COLO668 (cell line): ENCODE measurements at regions not wholly inside any gene's neighbourhood (a gene's known extent, or its start where the extent isn't known, plus 50 kb on each side); places are given as distances from the start of the nearest gene placed in this dataset.
"Not testable (repeated sequence)": the region's sequence is repeated elsewhere in the genome, so short reads cannot be mapped to it uniquely, and the experiment has no call there.

Experiments
- DNase-seq: peaks from one replicate; lab custom pipeline; 2025; ENCODE audit not compliant: unreplicated experiment; lab: John Stamatoyannopoulos, UW

- DNase-seq = peak; percentile 62
Observed at GRCh38 chr5:36739751-36740221, 133.4 kb downstream of the SLC1A3 start.

- DNase-seq = no peak
Observed at GRCh38 chr5:36740259-36740898, 134.0 kb downstream of the SLC1A3 start.

- DNase-seq = no peak
Observed at GRCh38 chr5:36741128-36741527, 134.7 kb downstream of the SLC1A3 start.

GRCh38 chr5:36743891-36744772 lies 132.4 kb upstream of the NIPBL start:
- peak; percentile 50 for DNase-seq

GRCh38 chr5:36744773-36745589 lies 131.6 kb upstream of the NIPBL start:
- peak; percentile 94 for DNase-seq

- DNase-seq = not testable (repeated sequence)
Observed at GRCh38 chr5:36747794-36748193, 128.8 kb upstream of the NIPBL start.

- DNase-seq = no peak
Observed at GRCh38 chr5:36751886-36752285, 124.7 kb upstream of the NIPBL start.

GRCh38 chr5:36755342-36755741 lies 121.2 kb upstream of the NIPBL start:
- DNase-seq = no peak

- DNase-seq = no peak
Observed at GRCh38 chr5:36755920-36756488, 120.6 kb upstream of the NIPBL start.

GRCh38 chr5:36756848-36757247 lies 119.7 kb upstream of the NIPBL start:
- DNase-seq = no peak

GRCh38 chr5:36759117-36759516 lies 117.5 kb upstream of the NIPBL start:
- no peak for DNase-seq

- no peak for DNase-seq
Observed at GRCh38 chr5:36763454-36763853, 113.1 kb upstream of the NIPBL start.

- DNase-seq = no peak
Observed at GRCh38 chr5:36765876-36766275, 110.7 kb upstream of the NIPBL start.

GRCh38 chr5:36766981-36767380 lies 109.6 kb upstream of the NIPBL start:
- DNase-seq = no peak

- DNase-seq = no peak
Observed at GRCh38 chr5:36768450-36768849, 108.1 kb upstream of the NIPBL start.

- no peak for DNase-seq
Observed at GRCh38 chr5:36769129-36769770, 107.3 kb upstream of the NIPBL start.

GRCh38 chr5:36770125-36770524 lies 106.4 kb upstream of the NIPBL start:
- DNase-seq = no peak

GRCh38 chr5:36772276-36773140 lies 104.1 kb upstream of the NIPBL start:
- no peak for DNase-seq

GRCh38 chr5:36777105-36777757 lies 99.3 kb upstream of the NIPBL start:
- no peak for DNase-seq
